GM18858 (cell line): ENCODE measurements at regions not wholly inside any gene's neighbourhood (a gene's known extent, or its start where the extent isn't known, plus 50 kb on each side); places are given as distances from the start of the nearest gene placed in this dataset.

Experiments
- ATAC-seq: cut with Tn5 transposase; IDR thresholded peaks from one replicate; pipeline ENCODE4 v1.9.1; 2021; ENCODE audit not compliant: unreplicated experiment

DNA sequence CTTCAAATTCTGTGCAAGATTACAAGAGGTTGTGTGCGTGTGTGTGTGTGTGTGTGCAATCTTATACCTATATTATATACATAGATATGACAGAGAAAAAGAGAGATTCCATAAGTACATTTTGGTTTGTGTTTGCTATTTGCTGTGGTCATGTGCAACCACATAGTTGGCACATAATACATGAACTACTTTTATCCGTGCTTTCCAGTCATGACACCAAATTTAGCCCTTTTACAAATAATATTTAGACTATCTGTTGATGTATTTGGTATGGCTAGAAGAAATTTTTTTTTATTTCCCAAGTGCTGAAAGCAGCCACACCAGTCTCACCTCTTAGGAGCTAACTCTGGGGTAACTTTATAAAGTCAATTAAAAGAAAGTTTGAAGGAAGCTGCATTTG, 63.5 kb upstream of the EGFR start:
- no peak for ATAC-seq

- ATAC-seq = no peak
These were observed 63.0 kb upstream of the EGFR start for GRCh38 chr7:54955696-54956420.

- ATAC-seq = no peak
These were observed 62.0 kb upstream of the EGFR start for GRCh38 chr7:54956865-54957264.

GRCh38 chr7:54960517-54960916, 58.3 kb upstream of the EGFR start:
- peak; percentile 40 for ATAC-seq

GRCh38 chr7:54961391-54961790, 57.4 kb upstream of the EGFR start:
- no peak for ATAC-seq

- ATAC-seq = no peak
These were observed 55.7 kb upstream of the EGFR start for GRCh38 chr7:54963155-54963554.

DNA sequence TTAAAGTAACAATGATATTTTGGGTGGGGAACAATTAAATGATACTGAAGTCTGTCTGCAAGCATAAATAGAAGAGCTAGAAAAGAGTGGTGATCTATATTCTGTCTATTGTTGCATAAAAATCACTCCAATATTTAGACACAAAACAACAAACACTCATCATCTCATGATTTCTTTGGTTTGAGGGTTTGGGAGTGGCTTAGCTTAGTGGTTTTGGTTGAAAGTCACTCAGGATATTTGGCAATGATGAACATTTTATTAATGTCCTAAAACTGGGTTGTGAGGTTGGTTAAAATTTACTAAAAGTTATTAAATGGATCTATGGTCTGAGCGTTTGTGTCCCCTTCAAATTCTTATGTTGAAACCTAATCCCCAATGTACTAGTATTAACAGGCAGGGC, 54.7 kb upstream of the EGFR start:
- no peak for ATAC-seq

GRCh38 chr7:54967377-54967776, 51.4 kb upstream of the EGFR start:
- ATAC-seq = no peak

DNA sequence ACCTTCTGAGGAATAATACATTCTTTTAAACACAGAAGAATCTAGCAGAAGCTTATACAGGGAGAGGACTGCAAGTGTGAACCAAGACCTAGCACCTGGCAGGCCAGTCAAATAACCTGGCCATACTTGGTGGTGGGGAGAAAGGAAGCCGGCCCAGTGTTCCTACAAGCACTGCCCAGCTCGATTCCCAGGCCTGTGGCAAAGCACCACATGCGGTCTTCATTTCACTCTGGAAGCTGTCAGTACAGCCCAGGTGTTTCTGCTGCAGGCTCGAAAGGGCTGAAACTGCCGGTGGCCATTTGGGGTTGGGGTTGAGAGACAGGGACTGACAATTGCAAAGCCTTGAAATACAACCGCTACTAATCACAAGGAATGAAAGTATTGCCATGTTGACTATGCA, 50.8 kb upstream of the EGFR start:
- no peak for ATAC-seq
